GM19397 (cell line): ENCODE measurements at regions not wholly inside any gene's neighbourhood (a gene's known extent, or its start where the extent isn't known, plus 50 kb on each side); places are given as distances from the start of the nearest gene placed in this dataset.

Experiments
- ATAC-seq: cut with Tn5 transposase; IDR thresholded peaks from one replicate; pipeline ENCODE4 v1.9.1; 2021; ENCODE audit warnings: mild to moderate bottlenecking, moderate library complexity; ENCODE audit not compliant: unreplicated experiment

DNA sequence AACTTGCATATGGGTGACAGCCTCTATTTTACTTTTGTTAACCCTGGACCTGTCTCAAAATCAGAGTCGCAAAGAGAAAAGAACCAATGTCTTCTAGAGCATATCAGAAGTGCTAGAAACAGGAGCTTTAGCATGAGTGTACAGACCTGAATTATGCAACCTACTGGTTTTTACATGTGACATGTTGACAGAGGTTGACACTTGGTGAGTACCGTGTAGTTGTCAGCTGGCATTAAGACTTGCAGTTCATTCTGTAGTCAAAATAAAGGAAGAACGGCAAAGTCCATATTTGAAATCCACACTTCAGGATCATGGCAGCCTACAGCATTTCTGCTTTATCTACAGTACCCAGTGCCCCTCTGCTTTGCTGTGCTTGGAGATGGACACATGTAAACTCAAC is 291.9 kb upstream of the TENM3 start:
- ATAC-seq = no peak

DNA sequence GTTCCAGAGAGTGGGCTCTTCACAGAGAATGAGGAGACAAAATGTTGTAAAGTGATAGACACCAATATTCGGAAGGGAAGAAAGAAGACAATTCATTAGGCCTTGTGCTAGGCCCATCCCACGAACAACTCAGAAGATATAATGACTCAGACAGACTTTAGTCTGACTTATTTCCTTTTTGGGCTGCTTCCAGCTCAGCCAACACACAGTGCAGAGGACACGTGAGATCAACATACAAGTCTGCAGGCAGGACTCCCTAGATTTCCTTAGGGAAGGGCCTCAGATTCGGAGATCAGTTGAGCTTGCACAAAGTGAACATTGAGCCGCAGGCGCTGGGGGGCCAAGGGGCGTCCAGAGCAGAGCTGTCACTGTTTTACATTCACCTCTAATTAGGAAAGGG is 290.7 kb upstream of the TENM3 start:
- no peak for ATAC-seq

DNA sequence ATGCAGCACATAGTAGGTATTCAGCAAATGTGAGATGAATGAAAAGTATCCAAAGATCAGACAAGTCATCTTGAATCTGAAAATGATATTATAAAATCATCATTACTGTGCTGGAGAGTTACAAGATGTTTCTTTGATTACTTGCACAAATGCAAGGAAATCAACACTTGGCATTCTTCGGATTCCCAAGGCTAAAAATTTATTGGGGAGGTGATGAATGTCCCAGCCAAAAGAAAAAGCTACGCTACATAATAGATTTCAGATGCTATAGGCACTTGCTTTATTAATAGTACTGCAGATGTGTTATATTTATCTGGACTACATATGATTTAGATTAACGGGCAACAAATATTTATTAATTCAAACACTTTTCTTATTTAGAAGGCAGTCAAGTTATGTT is 286.7 kb upstream of the TENM3 start:
- ATAC-seq = no peak

DNA sequence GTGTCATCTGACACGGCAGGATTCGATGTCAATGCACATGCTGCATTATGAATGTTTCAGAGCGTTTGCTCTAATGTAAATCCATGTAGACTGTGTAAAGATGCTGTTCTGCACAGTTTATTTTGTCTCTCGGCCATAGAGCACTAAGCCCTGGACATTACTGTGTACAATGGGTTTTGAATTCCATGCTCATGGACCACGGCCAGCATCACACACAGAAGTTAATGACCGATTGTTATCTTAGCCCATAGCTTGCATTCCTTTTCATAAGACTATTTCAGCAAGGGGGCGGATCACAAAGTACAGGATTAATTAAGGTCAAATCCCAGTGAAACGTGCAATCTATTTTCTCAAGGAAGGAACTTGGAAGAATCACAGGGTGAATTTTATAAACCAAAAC is 286.1 kb upstream of the TENM3 start:
- ATAC-seq = no peak

DNA sequence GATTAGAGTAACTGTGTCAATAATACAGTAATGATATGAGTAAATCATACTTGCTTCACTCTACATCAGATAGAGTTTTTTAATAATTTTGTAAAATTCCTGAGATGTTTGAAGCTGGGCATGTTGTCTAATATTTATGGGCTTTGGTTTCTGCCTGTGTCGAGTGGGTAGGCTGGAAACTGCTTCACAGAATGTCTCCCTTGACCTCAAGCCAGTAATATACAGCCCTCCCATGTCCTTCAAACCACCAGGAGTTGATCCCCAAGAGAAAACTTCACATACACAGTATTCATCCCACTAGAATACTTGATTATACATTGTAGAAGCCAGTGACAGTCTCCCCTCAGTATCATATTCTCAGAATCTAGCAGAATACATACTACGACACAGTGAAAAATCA is 284.8 kb upstream of the TENM3 start:
- ATAC-seq = no peak

DNA sequence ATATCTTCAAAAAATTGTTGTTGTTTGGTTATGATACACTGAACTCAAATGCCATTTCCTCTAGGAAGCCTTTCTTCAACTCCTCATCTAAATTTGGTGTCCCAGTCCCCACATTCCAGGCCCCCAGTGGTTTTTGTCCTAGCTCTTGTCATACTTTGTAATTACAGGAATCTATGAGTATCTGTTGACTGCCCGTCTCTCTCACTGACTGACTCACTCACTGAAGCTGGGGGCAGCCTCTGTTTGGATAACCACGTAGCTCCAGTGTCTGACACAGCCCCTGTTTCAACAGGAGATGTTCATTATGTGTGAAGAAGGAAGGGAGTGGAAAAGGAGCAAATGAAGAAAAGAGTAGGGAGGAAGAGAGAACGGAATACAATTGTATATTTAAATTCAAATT is 284.1 kb upstream of the TENM3 start:
- no peak for ATAC-seq

DNA sequence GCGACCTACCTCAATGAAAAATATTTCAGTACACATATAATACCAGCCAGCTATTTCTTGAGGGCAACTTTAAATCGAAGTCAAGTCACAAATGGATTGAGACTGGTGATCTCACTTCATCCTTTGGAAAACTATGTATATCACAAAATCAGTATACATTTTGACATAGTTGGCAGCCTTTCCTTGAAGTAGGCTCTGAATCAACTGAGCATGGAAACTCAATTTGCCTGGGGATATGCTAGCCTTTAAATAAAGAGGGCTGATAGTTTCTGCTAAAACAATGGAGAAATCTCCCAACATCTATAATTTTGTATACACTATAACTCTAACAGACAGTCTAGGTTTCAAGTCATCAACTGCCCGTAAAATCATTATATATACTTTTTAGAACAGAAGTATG is 282.8 kb upstream of the TENM3 start:
- ATAC-seq = no peak

DNA sequence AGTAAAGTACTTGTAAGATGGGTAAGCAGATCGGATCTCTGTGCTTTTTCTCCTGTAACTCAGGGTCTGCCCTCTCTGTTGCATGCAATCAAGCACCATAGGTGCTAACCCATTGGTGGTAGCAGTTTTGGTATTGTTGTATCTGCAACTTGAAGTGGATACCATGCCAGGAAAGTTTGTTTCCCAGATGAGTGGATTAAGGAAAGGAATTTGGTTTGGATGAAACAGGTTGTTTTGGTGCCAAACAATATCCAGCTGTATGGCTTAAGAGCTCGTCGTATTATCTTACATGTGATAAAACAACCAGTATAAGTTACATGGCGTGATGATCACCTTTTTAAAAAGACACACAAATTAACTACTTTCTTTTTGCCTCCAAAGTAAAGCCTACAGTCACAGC is 280.9 kb upstream of the TENM3 start:
- ATAC-seq = no peak

DNA sequence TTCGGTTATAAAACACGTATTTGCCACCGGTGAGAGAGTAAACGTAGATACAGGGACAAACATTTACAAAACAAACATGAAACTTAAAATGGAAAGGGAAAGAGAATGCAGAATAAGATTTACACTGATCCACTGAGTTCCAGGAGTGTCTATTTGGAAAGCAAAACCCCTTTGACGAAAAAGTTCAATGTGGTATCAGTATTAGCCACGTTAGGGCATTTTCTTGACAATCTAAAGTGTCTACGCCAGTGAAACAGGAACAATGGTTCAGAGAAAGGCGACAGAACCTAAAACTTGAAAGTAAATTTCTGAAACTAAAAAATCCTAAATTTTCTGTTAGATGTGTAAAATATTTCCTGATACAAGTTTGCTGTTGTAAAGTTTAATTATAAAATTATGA is 278.5 kb upstream of the TENM3 start:
- ATAC-seq = no peak

DNA sequence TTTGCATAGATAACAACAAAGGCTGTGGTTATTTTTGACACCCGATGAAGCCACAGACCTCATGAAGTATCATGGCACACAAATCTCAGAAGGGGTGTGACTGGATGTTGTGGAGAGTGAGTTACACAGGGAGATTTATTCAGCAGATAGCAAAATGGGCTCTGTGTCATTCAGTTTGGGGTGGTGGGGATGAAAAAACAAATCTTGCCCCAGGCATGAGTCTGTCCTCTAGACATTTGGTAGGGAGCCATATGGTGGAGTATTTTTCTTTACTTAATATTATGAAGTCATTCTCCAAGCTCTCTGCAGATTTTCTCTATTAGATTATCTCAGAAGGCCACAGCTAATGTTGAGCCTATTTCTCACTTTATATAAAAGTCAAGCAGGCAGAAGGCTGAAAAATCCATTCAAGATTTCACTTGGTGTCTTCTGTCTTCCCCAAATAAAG is 277.1 kb upstream of the TENM3 start:
- no peak for ATAC-seq

DNA sequence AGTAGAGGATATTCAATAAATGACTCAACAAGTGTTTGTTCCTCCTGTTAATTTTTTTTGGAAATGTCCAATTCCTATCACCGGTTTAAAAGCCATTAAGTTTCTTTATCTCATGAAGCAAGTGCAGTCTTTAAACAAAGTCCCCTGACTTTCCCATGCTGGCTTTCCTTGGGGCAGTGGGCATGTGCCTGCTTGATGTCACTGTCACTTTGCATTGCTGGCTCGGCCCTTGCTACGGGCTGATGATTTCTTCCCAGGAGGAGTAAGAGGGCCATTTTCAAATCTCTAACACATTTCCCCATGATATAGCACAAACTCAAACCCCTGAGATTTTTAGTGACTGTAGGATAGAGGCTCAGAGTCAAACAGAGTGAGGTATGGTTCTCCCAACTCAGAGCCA is 275.8 kb upstream of the TENM3 start:
- no peak for ATAC-seq

DNA sequence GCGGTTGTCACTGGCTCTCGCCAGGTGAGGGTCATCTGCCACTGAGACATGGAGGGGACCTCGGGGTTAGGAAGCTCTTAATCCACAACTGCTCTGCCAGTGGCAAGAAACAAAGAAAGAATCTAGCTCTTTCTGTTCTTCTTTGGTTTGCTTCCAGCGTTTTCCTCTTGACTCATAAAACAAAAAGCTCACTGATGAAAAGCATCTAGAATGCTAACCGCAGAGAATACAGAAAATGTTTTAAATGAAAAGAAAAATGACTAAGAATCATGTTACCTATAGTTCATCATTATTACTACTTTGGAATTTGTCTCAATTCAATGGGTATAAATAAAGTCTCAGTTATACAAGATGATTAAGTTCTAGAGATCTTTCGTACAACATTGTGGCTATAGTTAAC is 274.8 kb upstream of the TENM3 start:
- ATAC-seq = no peak

DNA sequence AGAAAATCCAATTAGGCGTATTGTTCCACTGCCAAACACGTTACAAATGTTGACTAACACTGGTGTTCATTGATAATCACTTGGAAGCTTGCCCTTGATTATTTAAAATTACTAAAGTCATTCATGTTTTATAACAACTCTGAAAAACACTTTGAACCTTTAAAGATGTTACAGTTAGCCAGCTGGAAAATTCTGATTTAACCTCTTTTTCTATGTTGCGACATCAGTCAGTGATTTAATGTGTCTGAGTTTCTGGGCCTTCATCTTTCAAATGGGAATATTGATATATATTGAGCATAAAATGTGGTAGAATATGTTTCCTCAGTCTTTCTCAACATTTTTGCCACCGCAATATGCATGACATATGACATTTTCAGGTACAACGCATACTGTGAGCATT is 274.1 kb upstream of the TENM3 start:
- no peak for ATAC-seq

DNA sequence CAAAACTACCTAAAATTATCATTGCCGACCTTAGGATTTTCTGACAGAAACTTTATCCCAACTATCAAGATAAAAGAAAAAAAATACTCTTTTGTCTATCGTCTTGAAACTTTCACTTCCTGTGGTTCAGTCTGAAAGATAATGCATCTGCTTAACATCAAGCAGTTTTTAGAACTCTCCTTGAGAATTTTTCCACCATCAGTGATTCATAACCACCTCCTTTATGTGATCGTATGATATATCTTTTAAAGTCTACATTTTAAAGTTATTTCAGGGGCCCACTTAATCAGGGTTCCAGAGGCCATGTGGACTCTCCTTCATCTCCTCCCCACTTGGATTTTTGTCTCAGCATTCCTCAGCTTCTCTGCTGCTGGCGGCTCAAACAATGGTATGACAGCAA is 272.8 kb upstream of the TENM3 start:
- no peak for ATAC-seq

DNA sequence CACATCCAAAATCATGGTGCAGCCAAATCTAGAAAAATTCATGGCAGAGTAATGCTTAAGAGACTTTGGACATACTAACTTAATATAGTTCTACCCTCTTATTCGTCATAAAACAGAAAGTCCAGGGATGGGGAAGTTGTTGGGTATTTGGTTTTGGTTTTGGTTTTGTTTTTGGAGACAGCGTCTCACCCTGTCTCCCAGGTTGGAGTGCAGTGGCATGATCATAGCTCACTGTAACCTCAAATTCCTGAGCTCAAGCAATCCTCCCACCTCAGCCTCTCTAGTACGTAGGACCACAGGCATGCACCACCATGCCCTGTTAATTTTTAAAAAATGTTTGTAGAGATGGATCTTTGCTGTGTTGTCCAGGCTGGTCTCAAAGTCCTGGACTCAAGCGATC is 271.8 kb upstream of the TENM3 start:
- peak; percentile 86 for ATAC-seq

DNA sequence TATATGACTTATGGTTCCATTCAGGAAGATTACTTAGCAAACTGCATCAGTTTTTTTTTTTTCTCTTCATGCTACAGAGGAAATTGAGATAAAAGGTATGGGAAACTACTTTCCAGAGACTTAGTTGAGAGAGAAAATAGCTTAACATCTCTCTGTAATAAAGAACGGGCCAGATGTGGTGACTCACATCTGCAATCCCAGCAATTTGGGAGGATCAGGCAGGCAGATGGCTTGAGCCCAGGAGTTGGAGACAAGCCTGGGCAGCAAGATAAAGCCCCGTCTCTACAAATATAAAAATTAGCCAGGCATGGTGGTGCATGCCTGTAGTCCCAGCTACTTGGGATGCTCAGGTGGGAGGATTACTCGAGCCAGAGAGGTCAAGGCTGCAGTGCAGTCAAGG is 271.2 kb upstream of the TENM3 start:
- ATAC-seq = no peak

DNA sequence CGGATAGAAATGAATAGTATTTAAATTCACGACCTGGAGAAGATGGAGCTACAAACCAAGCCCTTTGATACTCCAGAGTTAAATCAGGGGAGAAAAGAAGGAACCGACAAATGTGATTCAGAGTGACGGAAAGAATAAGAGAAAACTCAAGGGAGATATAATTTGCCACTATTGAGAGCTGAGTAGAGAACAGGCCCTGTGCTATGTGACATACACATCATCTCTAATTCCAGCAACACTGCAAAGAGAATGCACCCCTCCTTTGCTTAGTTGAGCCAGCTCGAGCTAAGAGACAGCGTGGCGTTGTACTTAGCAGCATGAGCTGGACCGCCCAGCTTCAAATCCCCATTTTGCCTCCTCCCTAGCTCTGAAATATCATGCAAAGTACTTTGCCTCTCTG is 266.4 kb upstream of the TENM3 start:
- no peak for ATAC-seq

DNA sequence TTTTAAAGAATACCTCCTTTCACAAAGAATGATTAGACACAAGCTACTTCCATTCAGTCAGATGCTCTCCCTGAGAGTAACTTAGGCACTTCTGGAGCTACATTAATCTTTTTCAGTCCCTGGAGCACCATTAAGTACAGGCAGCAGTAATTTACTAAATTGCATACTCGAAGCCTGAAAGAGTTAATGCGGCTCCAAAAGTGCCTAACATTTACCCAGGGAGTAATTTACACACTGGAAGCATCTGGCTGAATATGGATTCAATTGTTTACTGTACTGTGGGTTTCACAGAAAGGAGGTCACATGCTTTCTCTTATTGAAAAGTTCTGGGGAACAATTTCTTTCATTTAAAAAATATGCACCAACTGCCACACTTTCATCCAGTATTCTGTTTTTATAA is 260.8 kb upstream of the TENM3 start:
- no peak for ATAC-seq

DNA sequence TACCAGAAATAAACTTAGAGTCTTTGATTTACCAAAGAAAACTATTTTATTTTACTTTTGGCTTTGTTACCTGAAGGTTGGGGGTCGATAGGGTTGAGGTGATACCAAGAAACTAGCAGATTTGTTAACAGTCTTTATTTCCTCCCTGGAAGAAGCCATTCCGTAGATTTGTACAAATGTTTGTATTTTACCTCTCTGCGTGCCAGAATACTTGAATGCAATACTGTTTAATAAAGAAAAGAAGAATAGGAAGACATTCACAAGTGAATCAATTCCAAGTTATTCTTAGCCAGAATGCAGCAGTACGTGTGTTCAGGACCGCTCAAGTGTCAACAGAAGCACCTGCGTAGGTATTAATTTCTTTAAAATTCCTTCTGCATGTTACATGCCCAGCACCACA is 260.3 kb upstream of the TENM3 start:
- no peak for ATAC-seq

DNA sequence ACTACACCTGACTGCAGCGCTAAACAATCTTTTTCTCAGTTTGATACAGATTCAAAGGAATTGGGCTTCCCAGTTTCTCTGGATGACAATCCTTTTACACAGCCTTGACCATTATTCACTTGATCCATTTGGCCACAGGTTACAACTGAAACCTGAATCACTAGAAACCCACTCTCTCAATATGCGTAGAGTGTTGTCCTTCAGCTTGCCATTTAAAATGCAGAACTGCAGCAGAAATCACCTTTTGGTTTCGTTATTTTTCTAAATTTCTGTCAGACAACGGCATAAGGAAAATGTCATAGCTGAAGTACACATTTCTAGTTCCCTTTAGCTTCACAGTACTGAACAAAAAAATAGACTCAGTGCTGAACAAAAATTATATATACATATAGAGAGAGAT is 255.8 kb upstream of the TENM3 start:
- ATAC-seq = no peak

DNA sequence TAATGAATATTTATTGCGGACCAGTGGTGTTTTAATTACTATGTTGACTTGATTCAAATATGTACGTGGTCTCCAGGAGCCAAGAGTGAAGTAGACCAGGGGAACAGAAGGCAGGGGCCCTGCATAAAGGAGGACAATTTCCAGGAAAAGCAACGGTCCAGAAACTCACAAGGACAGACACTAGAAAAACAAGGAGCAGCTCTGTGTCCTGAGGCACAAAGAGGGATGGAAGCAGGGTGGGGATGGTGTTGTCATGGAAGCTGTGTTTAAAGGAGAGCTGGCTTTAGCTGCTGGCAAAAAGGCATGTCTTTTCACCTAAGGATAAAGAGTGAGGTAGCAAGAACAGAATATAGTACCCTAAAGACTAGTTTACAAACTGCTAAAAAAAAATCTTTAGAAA is 254.1 kb upstream of the TENM3 start:
- ATAC-seq = no peak

DNA sequence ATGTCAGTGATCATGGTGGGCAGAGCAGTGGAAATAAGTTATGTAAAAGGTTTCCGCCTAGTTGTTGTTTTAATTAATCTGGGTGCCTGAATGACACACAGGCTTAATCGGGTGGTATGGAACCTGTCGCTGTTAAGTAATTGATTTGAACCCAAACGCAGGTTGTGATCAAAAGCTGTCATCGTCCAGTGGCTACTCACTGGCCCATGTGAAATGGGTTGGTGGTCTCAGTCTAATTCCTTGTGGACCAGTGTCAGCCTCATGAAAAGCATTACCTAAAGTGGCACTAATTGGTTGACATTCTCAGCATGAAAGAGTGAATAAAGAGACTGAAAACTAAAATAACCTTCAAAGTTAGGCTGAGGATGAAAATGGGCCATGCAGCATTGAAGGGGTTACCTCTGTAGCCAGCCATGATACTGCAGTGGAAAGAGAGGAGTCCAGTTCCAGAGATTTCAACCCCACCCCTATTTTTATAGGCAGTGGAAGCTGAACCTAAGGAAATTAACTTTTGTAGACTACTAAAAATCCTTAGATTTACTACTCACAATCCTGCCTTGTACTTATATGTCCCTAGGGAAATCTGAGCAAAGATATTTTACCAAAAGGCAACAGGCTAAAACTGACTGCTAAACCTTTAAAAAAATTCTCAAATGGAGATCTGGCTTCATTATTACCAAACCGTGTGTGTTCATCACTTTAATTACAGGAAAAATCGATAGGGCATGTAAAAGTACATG is 251.7 kb upstream of the TENM3 start:
- no peak for ATAC-seq
